SU-DHL-6 (cell line): ENCODE measurements at regions not wholly inside any gene's neighbourhood (a gene's known extent, or its start where the extent isn't known, plus 50 kb on each side); places are given as distances from the start of the nearest gene placed in this dataset.

Experiments
- H2AFZ ChIP-seq: fragments of 200-600 bp; sonication (generic); 2 replicates; pipeline ENCODE4 v1.6.1; 2014; ENCODE audit warnings: low read depth, mild to moderate bottlenecking, moderate library complexity, mixed read lengths, antibody characterized with exemption, low read length; ENCODE audit not compliant: severe bottlenecking
- H3F3A ChIP-seq: fragments of 200-600 bp; shearing (Covaris generic); 2 replicates; pipeline ENCODE4 v1.6.0; 2016; ENCODE audit warnings: antibody characterized with exemption, mild to moderate bottlenecking; ENCODE audit not compliant: insufficient read depth
- H3K27ac ChIP-seq: fragments of 200-600 bp; sonication (generic); 2 replicates; pipeline ENCODE4 v1.5.1; 2016; ENCODE audit warnings: low read depth, mild to moderate bottlenecking, low read length, moderate library complexity, mixed read lengths
- H3K27me3 ChIP-seq: fragments of 200-600 bp; sonication (generic), shearing (Covaris generic); 2 replicates; pipeline ENCODE4 v1.6.0; 2014; ENCODE audit warnings: mild to moderate bottlenecking, low read length
- H3K36me3 ChIP-seq: fragments of 200-600 bp; sonication (generic); 2 replicates; pipeline ENCODE4 v1.6.1; 2014; ENCODE audit warnings: mild to moderate bottlenecking, low read length, mixed read lengths
- H3K4me2 ChIP-seq: fragments of 300-600, 200-600 bp; shearing (Covaris generic), sonication (generic); 2 replicates; pipeline ENCODE4 v1.6.0; 2014; ENCODE audit warnings: low read length, low read depth, mild to moderate bottlenecking; ENCODE audit not compliant: poor library complexity, severe bottlenecking
- H3K4me3 ChIP-seq: fragments of 200-600 bp; sonication (generic); 2 replicates; pipeline ENCODE4 v1.5.1; 2014; ENCODE audit warnings: antibody characterized with exemption, low read length, mild to moderate bottlenecking, mixed read lengths; ENCODE audit not compliant: insufficient read depth, poor library complexity, severe bottlenecking
- H3K79me2 ChIP-seq: fragments of 200-600 bp; sonication (generic); 2 replicates; pipeline ENCODE4 v1.6.1; 2014; ENCODE audit warnings: mild to moderate bottlenecking, low read length, moderate library complexity; ENCODE audit not compliant: insufficient read depth
- H3K9ac ChIP-seq: fragments of 200-600 bp; sonication (generic); 2 replicates; pipeline ENCODE4 v1.7.0; 2014; ENCODE audit warnings: mild to moderate bottlenecking, low read length
- H3K9me2 ChIP-seq: fragments of 200-600 bp; sonication (generic); replicated peaks from 2 replicates; pipeline ENCODE4 v1.6.1; 2014; ENCODE audit warnings: low read length; ENCODE audit not compliant: insufficient read depth
- H3K9me3 ChIP-seq: fragments of 200-600 bp; sonication (generic); 2 replicates; pipeline ENCODE4 v1.6.1; 2014; ENCODE audit warnings: low read length, mixed read lengths; ENCODE audit not compliant: insufficient read depth
- H4K20me1 ChIP-seq: fragments of 200-600 bp; sonication (generic); 2 replicates; pipeline ENCODE4 v1.6.1; 2014; ENCODE audit warnings: low read depth, mild to moderate bottlenecking, antibody characterized with exemption, low read length, moderate library complexity, mixed read lengths
- EZH2phosphoT487 ChIP-seq: fragments of 200-600 bp; sonication (generic), shearing (Covaris generic); conservative IDR thresholded peaks from 2 replicates; pipeline ENCODE4 v1.6.1; 2018; ENCODE audit warnings: mild to moderate bottlenecking, antibody characterized with exemption, low read length, moderate library complexity, mixed read lengths
- TF ChIP-seq, protein P1 (sequence below): fragments of 200-600 bp; sonication (generic); IDR thresholded peaks from one replicate; pipeline ENCODE4 v1.5.1; 2017; ENCODE audit warnings: antibody characterized with exemption, mild to moderate bottlenecking, low read length, moderate library complexity; ENCODE audit not compliant: insufficient read depth, poor library complexity, severe bottlenecking

- Histone ChIP-seq H3F3A (no peaks in the 10 kb centered on the region), H3K9me2 (no peaks in the 10 kb centered on the region), H3K79me2 (no peaks in the 10 kb centered on the region), H3K4me3 (no peak overlapping the region), H3K27me3 (no peaks in the 10 kb centered on the region), H3K4me2 (no peak overlapping the region), H3K9ac (no peak overlapping the region), H4K20me1 (no peaks in the 10 kb centered on the region), H3K9me3 (no peaks in the 10 kb centered on the region), H3K27ac (no peak overlapping the region), H3K36me3 (no peaks in the 10 kb centered on the region), H2AFZ (no peak overlapping the region)
- TF ChIP-seq EZH2phosphoT487: no peak
- TF ChIP-seq, protein P1, sequence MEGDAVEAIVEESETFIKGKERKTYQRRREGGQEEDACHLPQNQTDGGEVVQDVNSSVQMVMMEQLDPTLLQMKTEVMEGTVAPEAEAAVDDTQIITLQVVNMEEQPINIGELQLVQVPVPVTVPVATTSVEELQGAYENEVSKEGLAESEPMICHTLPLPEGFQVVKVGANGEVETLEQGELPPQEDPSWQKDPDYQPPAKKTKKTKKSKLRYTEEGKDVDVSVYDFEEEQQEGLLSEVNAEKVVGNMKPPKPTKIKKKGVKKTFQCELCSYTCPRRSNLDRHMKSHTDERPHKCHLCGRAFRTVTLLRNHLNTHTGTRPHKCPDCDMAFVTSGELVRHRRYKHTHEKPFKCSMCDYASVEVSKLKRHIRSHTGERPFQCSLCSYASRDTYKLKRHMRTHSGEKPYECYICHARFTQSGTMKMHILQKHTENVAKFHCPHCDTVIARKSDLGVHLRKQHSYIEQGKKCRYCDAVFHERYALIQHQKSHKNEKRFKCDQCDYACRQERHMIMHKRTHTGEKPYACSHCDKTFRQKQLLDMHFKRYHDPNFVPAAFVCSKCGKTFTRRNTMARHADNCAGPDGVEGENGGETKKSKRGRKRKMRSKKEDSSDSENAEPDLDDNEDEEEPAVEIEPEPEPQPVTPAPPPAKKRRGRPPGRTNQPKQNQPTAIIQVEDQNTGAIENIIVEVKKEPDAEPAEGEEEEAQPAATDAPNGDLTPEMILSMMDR: no peak
These were observed 55.5 kb upstream of the LOXL4 start for GRCh38 chr10:98323221-98324164.

DNA sequence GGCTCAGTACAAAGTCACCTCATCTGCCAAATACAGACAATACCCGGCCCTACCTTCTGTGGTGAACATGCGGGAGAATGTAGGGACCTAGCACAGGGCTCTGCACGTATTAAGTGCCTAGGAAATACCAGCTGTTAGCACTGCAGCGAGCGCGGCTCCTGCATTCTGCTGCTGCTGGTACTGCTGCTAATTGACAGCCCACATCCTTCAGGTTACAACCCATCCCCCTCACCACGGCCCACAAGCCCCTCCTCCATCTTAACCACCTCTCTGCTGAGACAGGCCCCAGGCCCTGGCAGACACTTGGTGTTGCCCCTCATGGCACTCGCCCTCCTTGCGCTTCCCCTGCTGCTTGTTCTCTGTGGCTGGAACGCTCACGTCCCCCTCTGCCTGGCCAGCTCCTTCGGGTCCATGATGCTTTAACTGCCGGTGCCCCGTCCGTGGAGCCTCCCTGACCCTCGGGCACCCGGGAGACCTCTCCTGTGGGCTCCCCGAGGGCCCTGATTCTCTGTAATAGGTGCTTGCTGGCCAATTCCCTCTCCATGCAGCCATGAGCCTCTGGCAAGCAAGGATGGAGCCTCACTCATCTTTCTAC, 53.3 kb upstream of the LOXL4 start:
- Histone ChIP-seq H3K4me2 (no peak overlapping the region), H4K20me1 (no peaks in the 10 kb centered on the region), H3K79me2 (no peaks in the 10 kb centered on the region), H3K27me3 (no peaks in the 10 kb centered on the region), H3F3A (no peaks in the 10 kb centered on the region), H2AFZ (no peak overlapping the region), H3K9me2 (no peaks in the 10 kb centered on the region), H3K36me3 (no peaks in the 10 kb centered on the region), H3K9me3 (no peaks in the 10 kb centered on the region), H3K9ac (no peak overlapping the region), H3K27ac (no peak overlapping the region), H3K4me3 (no peak overlapping the region)
- TF ChIP-seq, protein P1: no peak
- no peak for TF ChIP-seq EZH2phosphoT487

DNA sequence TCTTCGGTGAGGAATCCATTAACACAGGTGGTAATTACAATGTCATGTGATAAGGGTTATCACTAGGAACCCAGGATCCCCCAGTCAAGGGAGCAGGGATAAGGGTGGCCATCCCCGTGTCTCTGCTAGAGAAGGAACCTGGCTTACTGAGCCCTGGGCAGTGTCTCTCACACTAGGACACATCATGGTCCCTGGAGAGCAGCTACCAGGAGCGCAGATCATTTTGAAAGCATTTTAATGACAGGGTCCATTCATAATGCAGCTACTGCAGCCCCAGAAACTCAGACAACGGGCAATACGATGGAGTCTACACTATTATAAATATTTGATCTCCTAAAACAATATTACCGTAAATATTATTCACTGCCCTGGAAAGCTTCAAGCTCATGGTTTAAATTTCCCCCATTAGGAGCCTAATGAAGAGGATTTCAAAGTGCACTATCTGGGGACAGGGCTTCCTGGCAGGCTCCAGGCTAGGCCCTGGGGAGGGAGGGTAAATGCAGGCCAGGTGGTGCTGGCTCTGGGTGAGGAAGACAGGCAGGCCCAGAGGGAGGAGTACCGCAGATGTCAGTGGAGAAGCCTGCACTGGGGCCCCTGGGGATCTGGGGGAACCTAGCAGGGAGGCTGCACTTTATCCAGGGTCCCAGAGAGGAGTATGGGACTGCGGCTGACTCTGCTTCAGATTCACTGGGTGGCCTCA, 52.6 kb upstream of the LOXL4 start:
- no peaks in the 10 kb centered on the region for H4K20me1 ChIP-seq
- H3K9me3 ChIP-seq: no peaks in the 10 kb centered on the region
- H2AFZ ChIP-seq: no peak overlapping the region
- no peaks in the 10 kb centered on the region for H3K9me2 ChIP-seq
- no peaks in the 10 kb centered on the region for H3F3A ChIP-seq
- no peaks in the 10 kb centered on the region for H3K36me3 ChIP-seq
- no peaks in the 10 kb centered on the region for H3K27me3 ChIP-seq
- no peaks in the 10 kb centered on the region for H3K79me2 ChIP-seq
- no peak overlapping the region for H3K27ac ChIP-seq
- no peak overlapping the region for H3K4me3 ChIP-seq
- H3K4me2 ChIP-seq: no peak overlapping the region
- no peak for TF ChIP-seq EZH2phosphoT487
- TF ChIP-seq, protein P1: no peak
- H3K9ac ChIP-seq: no peak overlapping the region
